ENCODE measurements at regions not wholly inside any gene's neighbourhood (a gene's known extent, or its start where the extent isn't known, plus 50 kb on each side); places are given as distances from the start of the nearest gene placed in this dataset.

- TF ChIP-seq CHD4 (IDR thresholded peaks at IDR 0.05; ENCODE audit: insufficient read depth, insufficient replicate concordance, low read depth, low read length, poor library complexity, severe bottlenecking), result no peak
- no peak for TF ChIP-seq GTF2B (IDR thresholded peaks at IDR 0.05; ENCODE audit: extremely low read depth, insufficient read length)
- no peak for TF ChIP-seq STAT6 (CRISPR knock-in tag; IDR thresholded peaks at IDR 0.05)
- no peak for TF ChIP-seq CSDE1 (IDR thresholded peaks at IDR 0.05)
Observed at GRCh38 chr6:111943726-111944125, 70.5 kb upstream of the FYN start (continued).

- FAIRE-seq (no peak), ATAC-seq (no peak), DNase-seq (ENCODE audit: extremely low read depth in 1 of 4, low spot score in 3 of 4) (no peak)
- POLR2A ChIA-PET, result interaction anchor here (0.5 to 0.8 kb wide), 2 partner anchors 14 to 19 kb away, joined by 3 to 7 read pairs; no protein-coding TSS in a partner anchor
- WGBS (ENCODE audit: insufficient coverage, low coverage, missing lambda C conversion rate), result 0% methylated on average over 2 of the region's 2 CpGs
- no peak overlapping the region for H3K4me3 ChIP-seq
- H3K27ac ChIP-seq (ENCODE audit: extremely low read depth, low read depth, low read length), result no peak overlapping the region
- no peaks in the 10 kb centered on the region for H3K4me1 ChIP-seq (replicated peaks in 1 of 2; ENCODE audit: control insufficient read depth in 2 of 2, insufficient read depth in 2 of 2, low read length in 2 of 2)
- no TSS peak for BruUV-seq (replicated peaks)
- H3K9me3 ChIP-seq (replicated peaks; ENCODE audit: control insufficient read depth, insufficient read depth, low read depth, low read length), result no peaks in the 10 kb centered on the region
- no peaks in the 10 kb centered on the region for H4K20me1 ChIP-seq (replicated peaks; ENCODE audit: control insufficient read depth, insufficient read depth, low read length)
- CTCF ChIA-PET (ENCODE audit: low intra/inter-chr PET ratio), result no interaction called here
- in situ Hi-C loops (cut with MboI), result no loop called here
- H3K27me3 ChIP-seq (ENCODE audit: control insufficient read depth in 2 of 2, insufficient read depth in 2 of 2, low read length in 2 of 2), result peaks cover 5 to 14% of the 10 kb centered on the region in 2 experiments; a peak in 3 of 5 replicates
- H3K4me2 ChIP-seq (ENCODE audit: insufficient read depth, low read length), result no peak overlapping the region
- no peak overlapping the region for H2AFZ ChIP-seq (ENCODE audit: low read depth, low read length)
- no peaks in the 10 kb centered on the region for H3K79me2 ChIP-seq (ENCODE audit: control insufficient read depth, insufficient read depth, low read length)
- no peaks in the 10 kb centered on the region for H3K9me1 ChIP-seq (ENCODE audit: control insufficient read depth, insufficient read depth, low read length)
- intact Hi-C loops (cut with micrococcal nuclease), result no loop called here
- no peaks in the 10 kb centered on the region for H3K36me3 ChIP-seq (ENCODE audit: control insufficient read depth, insufficient read depth, low read length)
- H3K9ac ChIP-seq (ENCODE audit: insufficient read depth in 1 of 2, low read depth in 2 of 2, low read length in 2 of 2), result no peak overlapping the region
- TF ChIP-seq SIN3B (IDR thresholded peaks at IDR 0.05; ENCODE audit: low read depth) (no peak), HCFC1 (IDR thresholded peaks at IDR 0.05; ENCODE audit: low read depth, low read length) (no peak), CEBPB (tag; IDR thresholded peaks at IDR 0.05) (no peak), ZBTB8A (IDR thresholded peaks at IDR 0.05; ENCODE audit: partially characterized antibody) (no peak), MAFG (tag; conservative IDR thresholded peaks at IDR 0.05) (no peak), ARID3A (IDR thresholded peaks at IDR 0.05; ENCODE audit: borderline replicate concordance, low read depth, low read length) (no peak), SIRT6 (IDR thresholded peaks at IDR 0.05; ENCODE audit: low read depth, low read length) (no peak), NR2F6 (CRISPR knock-in tag; IDR thresholded peaks at IDR 0.05) (no peak), ZNF740 (CRISPR knock-in tag; IDR thresholded peaks at IDR 0.05) (no peak), ZNF740 (tag; IDR thresholded peaks at IDR 0.05) (no peak), HLTF (IDR thresholded peaks at IDR 0.05) (no peak), PRMT5 (CRISPR knock-in tag; IDR thresholded peaks at IDR 0.05) (no peak)
Observed at GRCh38 chr6:111944541-111944940, 71.3 kb upstream of the FYN start.

All from K562 (cell line).